Skeletal muscle tissue (tissue), 3 donors: ENCODE measurements at regions not wholly inside any gene's neighbourhood (a gene's known extent, or its start where the extent isn't known, plus 50 kb on each side); places are given as distances from the start of the nearest gene placed in this dataset.

ENCODE experiments used
- H3K27ac ChIP-seq: one replicate; pipeline ENCODE4 v1.7.0; 2013; ENCODE audit warnings: mild to moderate bottlenecking, low read depth, low read length, inconsistent platforms
- H3K27me3 ChIP-seq, 3 donors: one replicate each; pipeline ENCODE4 v1.7.0; 2013; ENCODE audit warnings: low read length in 3 of 3; ENCODE audit not compliant: control insufficient read depth in 3 of 3, insufficient read depth in 3 of 3
- H3K36me3 ChIP-seq, 3 donors: one replicate each; pipeline ENCODE4 v1.7.0; 2013; ENCODE audit warnings: low read length in 3 of 3; ENCODE audit not compliant: control insufficient read depth in 3 of 3, insufficient read depth in 3 of 3
- H3K4me1 ChIP-seq, 3 donors: one replicate each; pipeline ENCODE4 v1.7.0; 2013; ENCODE audit warnings: low read length in 3 of 3, mild to moderate bottlenecking in 3 of 3; ENCODE audit not compliant: control insufficient read depth in 3 of 3, insufficient read depth in 3 of 3
- H3K4me3 ChIP-seq, 3 donors: one replicate each; pipeline ENCODE4 v1.7.0; 2013; ENCODE audit warnings: low read length in 3 of 3
- H3K9ac ChIP-seq, 3 donors: one replicate each; pipeline ENCODE4 v1.7.0; 2013; ENCODE audit warnings: low read length in 3 of 3, mild to moderate bottlenecking in 3 of 3, moderate library complexity in 2 of 3, low read depth in 1 of 3
- H3K9me3 ChIP-seq, 3 donors: one replicate each; pipeline ENCODE4 v1.7.0; 2013; ENCODE audit warnings: low read length in 3 of 3; ENCODE audit not compliant: control insufficient read depth in 3 of 3
- donor health status: Osteomylitis.

- Histone ChIP-seq H3K27me3 (peaks cover 0 to 8% (median 6%) of the 10 kb centered on the region in 3 donors), H3K9ac (no peak overlapping the region), H3K4me3 (no peak overlapping the region), H3K4me1 (peaks cover 0 to 4% (median 0%) of the 10 kb centered on the region in 3 donors), H3K36me3 (no peaks in the 10 kb centered on the region), H3K9me3 (no peaks in the 10 kb centered on the region), H3K27ac (no peak overlapping the region)
Observed at GRCh38 chr14:94677213-94677612, 65.0 kb downstream of the SERPINA3 start.

DNA sequence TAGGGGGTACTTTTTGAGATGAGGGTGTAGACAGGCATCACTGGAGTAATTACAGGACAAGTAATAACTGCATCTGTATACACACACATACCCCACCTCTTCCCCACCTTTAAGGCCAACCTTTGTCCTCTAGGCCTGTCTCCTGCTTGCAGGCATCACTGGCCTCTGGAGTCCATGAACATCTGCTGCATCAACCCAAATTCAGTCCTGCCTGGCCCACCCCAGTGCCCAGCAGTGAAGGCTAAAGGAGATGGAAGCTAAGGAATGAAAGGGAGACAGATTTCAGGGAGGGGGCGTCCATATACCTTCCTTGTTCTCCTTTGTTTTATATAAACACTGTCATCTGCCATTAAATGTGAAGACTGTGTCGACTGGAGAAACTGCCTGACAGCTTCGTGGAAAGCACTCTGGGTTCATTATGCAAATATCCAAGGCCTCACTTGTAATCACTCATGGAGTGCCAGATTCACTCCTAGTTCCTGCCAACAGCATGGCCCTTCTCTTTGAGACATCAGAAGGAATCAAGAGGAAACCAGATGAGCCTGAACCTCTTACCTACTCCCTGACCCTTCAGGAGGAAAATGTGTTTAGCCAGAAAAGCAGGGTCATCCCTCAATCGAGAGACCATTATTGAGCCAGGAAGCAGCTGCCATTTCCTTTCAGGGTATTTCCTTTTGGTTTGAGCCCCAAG is 64.4 kb downstream of the SERPINA3 start:
- peaks cover 0 to 8% (median 6%) of the 10 kb centered on the region in 3 donors for H3K27me3 ChIP-seq

GRCh38 chr14:94675036-94675435 is 62.8 kb downstream of the SERPINA3 start:
- no peaks in the 10 kb centered on the region for H3K9me3 ChIP-seq

More for the DNA sequence above, 64.4 kb downstream of the SERPINA3 start:
- H3K36me3 ChIP-seq = no peaks in the 10 kb centered on the region
- no peak overlapping the region for H3K27ac ChIP-seq
- no peak overlapping the region for H3K4me3 ChIP-seq
- no peaks in the 10 kb centered on the region for H3K9me3 ChIP-seq
- H3K4me1 ChIP-seq = peaks cover 0 to 4% (median 0%) of the 10 kb centered on the region in 3 donors
- H3K9ac ChIP-seq = no peak overlapping the region

GRCh38 chr14:94673781-94674231 is 61.6 kb downstream of the SERPINA3 start:
- no peaks in the 10 kb centered on the region for H3K4me1 ChIP-seq
- H3K9me3 ChIP-seq = no peaks in the 10 kb centered on the region
- H3K36me3 ChIP-seq = no peaks in the 10 kb centered on the region
- peaks cover 0 to 8% (median 6%) of the 10 kb centered on the region in 3 donors for H3K27me3 ChIP-seq
- H3K27ac ChIP-seq = no peak overlapping the region
- no peak overlapping the region for H3K4me3 ChIP-seq
- H3K9ac ChIP-seq = no peak overlapping the region

More at GRCh38 chr14:94675036-94675435, 62.8 kb downstream of the SERPINA3 start:
- Histone ChIP-seq H3K27ac (no peak overlapping the region), H3K4me1 (peaks cover 0 to 3% (median 0%) of the 10 kb centered on the region in 3 donors), H3K9ac (no peak overlapping the region), H3K4me3 (no peak overlapping the region), H3K36me3 (no peaks in the 10 kb centered on the region), H3K27me3 (peaks cover 0 to 8% (median 6%) of the 10 kb centered on the region in 3 donors)
